GM12892 (cell line): ENCODE measurements at regions not wholly inside any gene's neighbourhood (a gene's known extent, or its start where the extent isn't known, plus 50 kb on each side); places are given as distances from the start of the nearest gene placed in this dataset.
"Not testable (repeated sequence)": the region's sequence is repeated elsewhere in the genome, so short reads cannot be mapped to it uniquely, and the experiment has no call there.

Experiments
- DNase-seq: peaks from one replicate; pipeline ENCODE4 v3.0.0; 2011; ENCODE audit not compliant: insufficient read length
- FAIRE-seq: peaks from 2 replicates; lab custom pipeline; 2011; peaks lifted over from hg19 to GRCh38; lab: Jason Lieb, UNC
- POLR2A ChIP-seq: IDR thresholded peaks from 2 replicates; pipeline ENCODE4 v1.6.1; 2011; ENCODE audit warnings: low read depth, low read length, control low read depth
- POLR2AphosphoS5 ChIP-seq: IDR thresholded peaks from 2 replicates; pipeline ENCODE4 v1.6.1; 2011; ENCODE audit warnings: low read depth, low read length, control low read depth
- TAF1 ChIP-seq: IDR thresholded peaks from 2 replicates; pipeline ENCODE4 v1.6.1; 2011; ENCODE audit warnings: low read depth, mild to moderate bottlenecking, control low read depth, low read length, borderline replicate concordance

DNA sequence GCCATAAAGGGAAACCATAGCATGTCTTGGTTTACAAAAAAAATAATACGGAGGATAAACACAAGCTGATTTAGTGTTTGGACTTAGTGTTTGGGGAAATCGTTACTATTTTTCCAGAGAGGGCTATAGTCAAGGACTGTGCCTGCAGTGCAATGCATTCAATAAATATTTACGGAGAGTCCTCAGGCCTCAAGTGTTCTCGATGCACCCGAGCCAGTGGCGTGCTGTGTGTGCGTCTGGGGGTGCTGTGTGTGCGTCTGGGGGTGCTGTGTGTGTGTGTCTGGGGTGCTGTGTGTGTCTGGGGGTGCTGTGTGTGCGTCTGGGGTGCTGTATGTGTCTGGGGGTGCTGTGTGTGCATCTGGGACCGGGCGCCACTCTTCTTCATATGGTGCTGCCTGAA, 71.7 kb upstream of the GTF3A start:
- FAIRE-seq (peak; percentile 14), DNase-seq (no peak)
- TF ChIP-seq POLR2A (no peak), TAF1 (no peak), POLR2AphosphoS5 (no peak)

GRCh38 chr13:27353166-27353583, 71.2 kb upstream of the GTF3A start:
- FAIRE-seq (peak; percentile 98), DNase-seq (peak; percentile 74)
- no peak for TF ChIP-seq POLR2A
- TF ChIP-seq POLR2AphosphoS5, result no peak
- TF ChIP-seq TAF1, result no peak

- DNase-seq (no peak), FAIRE-seq (peak; percentile 9)
- TF ChIP-seq TAF1 (no peak), POLR2AphosphoS5 (no peak), POLR2A (no peak)
These were observed 70.7 kb upstream of the GTF3A start for GRCh38 chr13:27353708-27354107.

GRCh38 chr13:27354379-27354778, 70.0 kb upstream of the GTF3A start:
- no peak for TF ChIP-seq POLR2A
- no peak for TF ChIP-seq POLR2AphosphoS5
- no peak for TF ChIP-seq TAF1
- no peak for FAIRE-seq
- no peak for DNase-seq

DNA sequence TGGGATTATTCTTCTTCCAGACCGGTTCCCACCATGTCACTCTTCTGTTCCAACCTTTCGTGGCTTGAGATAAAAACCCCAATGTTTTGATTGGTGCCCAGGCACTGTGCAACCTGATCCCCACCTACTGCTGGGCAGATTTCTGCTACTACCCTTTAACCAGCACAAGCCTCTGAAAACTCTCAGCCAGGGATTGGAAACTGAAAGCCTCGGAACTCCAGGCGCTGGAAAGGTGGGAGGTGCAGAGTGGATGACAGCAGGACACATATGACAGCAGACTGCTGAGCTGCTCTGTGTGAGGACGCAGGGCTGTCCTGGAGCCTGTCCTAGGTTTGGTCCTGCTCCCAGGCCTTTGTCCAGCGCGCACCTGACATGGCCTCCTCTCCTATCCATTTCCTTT, 68.5 kb upstream of the GTF3A start:
- DNase-seq (no peak), FAIRE-seq (no peak)
- TF ChIP-seq POLR2AphosphoS5 (no peak), TAF1 (no peak), POLR2A (no peak)

DNA sequence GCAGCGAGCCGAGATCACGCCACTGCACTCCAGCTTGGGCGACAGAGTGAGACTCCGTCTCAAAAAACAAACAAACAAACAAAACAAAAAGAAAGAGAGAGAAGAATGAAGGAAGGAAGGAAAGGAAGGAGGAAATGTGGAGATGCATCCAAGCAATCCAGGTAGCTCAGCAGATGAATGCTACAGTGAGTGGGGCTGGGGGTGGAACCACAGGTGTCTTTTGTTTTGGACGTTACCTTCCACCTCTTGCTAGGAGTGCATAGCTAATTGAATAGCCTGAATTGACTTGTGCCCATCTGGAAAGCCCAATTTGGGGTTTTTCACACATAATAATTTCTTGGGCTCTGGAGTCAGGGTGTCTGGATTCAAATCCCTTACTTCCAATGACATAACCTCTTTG, 66.0 kb upstream of the GTF3A start:
- FAIRE-seq (no peak), DNase-seq (no peak)
- no peak for TF ChIP-seq TAF1

DNA sequence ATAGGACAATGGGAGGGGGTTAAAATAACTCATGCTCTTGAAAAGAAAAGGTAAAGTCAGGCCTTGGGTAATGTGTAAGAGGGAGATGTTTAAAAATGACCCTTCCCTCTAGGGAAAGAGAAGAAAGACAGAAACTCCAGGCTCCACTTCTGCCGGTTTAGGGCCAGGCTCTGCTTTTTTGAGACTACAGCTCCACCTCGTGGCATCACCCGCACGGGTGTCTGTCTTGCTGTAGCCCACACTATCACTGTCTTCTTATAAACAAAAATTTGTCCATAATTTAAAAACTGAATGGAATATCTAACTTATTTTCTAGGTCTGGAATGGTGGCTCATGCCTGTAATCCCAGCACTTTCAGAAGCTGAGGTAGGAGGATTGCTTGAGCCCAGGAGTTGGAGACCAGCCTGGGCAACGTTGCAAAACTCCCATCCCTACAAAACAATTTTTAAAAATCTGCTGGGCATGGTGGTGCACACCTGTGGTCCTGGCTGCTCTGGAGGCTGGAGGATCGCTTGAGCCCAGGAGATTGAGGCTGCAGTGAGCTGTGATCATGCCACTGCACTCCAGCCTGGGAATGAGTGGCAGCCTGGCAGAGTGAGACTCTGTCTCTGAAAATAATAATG, 65.1 kb upstream of the GTF3A start:
- DNase-seq, result no peak
- no peak for TF ChIP-seq TAF1
- TF ChIP-seq POLR2A, result no peak
- TF ChIP-seq POLR2AphosphoS5, result no peak
- peak; percentile 24 for FAIRE-seq

- TF ChIP-seq POLR2A, result no peak
- no peak for TF ChIP-seq TAF1
- no peak for TF ChIP-seq POLR2AphosphoS5
- FAIRE-seq (no peak), DNase-seq (no peak)
These were observed 63.9 kb upstream of the GTF3A start for GRCh38 chr13:27360562-27360961.

DNA sequence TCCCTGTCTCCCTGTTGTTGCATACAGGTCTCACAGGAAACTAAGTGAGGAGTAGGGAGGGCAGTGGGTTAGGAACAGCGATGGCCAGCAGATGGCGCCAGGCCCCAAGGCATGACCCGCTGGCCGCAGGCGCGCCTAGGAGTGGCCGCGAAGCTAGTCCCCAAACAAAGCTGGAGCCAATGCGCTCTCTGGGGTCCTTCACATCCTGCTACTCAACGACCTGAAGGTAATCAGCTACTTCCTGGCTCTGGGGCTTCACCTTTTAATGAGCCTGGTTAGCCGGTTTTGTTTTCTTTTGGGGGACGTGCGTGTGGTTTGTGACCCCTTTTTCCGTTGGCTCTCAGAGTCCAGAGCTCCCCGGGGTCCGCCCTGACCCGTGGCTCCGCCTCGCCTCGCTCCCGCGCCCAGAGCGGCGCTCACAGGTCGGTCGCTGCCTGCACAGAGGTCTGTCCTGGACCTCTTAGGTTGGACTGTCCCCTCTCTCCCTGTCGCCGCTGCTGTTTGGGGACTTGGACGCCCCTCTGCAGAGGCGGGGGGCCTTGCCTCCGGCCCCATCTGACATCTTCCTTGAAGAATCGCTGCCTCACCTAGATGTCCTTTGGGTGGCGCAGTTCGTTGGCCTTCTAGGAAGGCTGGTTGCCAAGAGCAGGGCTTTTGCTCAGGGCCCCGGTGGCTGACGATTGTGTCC, 62.2 kb upstream of the GTF3A start:
- FAIRE-seq (peak; percentile 91), DNase-seq (peak; percentile 83)
- TF ChIP-seq POLR2A (no peak), TAF1 (no peak), POLR2AphosphoS5 (no peak)

GRCh38 chr13:27363637-27364036, 60.8 kb upstream of the GTF3A start:
- not testable (repeated sequence) for DNase-seq, FAIRE-seq

DNA sequence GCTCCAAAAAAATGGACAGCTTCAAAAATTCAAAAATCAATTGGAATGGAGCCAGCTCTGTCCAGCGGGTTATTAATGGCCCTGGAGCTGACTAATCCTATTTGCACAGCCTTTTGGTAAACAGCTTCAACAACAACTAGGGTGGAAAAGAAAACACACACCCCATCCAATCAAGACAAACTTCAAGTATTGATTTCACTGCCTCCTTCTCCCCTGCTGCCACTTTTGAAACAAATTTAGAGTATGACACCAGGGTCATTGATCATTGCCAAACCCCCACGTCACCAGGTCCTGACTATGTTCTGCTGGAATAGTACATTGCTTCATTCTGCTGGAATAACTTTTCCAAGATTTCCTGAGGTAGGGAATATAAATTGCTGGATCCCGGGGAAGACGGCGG, 56.8 kb upstream of the GTF3A start:
- DNase-seq (no peak), FAIRE-seq (no peak)
- TF ChIP-seq POLR2AphosphoS5 (no peak), TAF1 (no peak), POLR2A (no peak)

DNA sequence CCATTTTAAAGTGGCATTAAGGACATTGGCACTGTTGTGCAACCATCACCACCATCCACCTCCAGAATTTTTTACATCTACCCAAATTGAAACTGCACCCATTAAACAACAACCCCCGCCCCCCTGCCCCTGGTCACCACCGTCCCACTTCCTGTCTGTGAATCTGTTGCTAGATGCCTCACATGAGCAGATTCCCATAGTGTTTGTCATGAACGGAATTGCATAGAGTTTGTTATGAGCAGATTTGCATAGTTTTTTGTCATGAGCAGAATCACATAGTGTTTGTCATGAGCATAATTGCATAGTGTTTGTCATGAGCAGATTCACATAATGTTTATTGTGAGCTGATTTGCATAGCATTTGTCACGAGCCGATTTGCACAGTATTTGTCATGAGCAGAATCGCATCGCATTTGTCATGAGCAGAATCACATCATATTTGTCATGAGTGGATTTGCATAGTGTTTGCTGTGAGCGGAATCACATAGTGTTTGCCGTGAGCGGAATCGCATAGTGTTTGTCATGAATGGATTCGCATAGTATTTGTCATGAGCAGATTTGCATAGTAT, 54.0 kb upstream of the GTF3A start:
- DNase-seq (no peak), FAIRE-seq (no peak)
- no peak for TF ChIP-seq TAF1
- no peak for TF ChIP-seq POLR2AphosphoS5
- no peak for TF ChIP-seq POLR2A

DNA sequence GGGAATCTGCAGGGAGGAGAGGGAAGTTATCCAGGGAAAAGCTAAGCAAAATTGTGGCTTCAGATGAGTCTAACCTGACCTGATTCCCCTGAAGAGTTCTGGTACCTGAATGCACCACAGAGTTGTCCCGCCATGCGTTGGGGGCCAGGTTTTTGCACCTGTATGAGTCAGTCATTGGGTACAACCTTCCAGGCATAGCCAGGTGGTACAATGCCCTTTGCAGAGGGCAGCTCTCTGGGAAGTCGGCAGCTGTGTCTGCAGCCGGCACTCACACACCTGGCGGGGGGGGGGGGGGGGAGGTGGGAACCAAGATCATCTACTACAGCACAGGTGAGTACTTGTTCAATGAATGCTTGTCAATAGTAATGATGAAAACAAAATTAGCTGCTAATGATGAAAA, 52.5 kb upstream of the GTF3A start:
- DNase-seq, result no peak
- TF ChIP-seq POLR2AphosphoS5 (no peak), POLR2A (no peak), TAF1 (no peak)
- no peak for FAIRE-seq

GRCh38 chr13:27372896-27373295, 51.5 kb upstream of the GTF3A start:
- no peak for TF ChIP-seq POLR2A
- TF ChIP-seq POLR2AphosphoS5, result no peak
- TF ChIP-seq TAF1, result no peak
- no peak for FAIRE-seq
- no peak for DNase-seq
